OCI-LY1 (cell line): ENCODE measurements at regions not wholly inside any gene's neighbourhood (a gene's known extent, or its start where the extent isn't known, plus 50 kb on each side); places are given as distances from the start of the nearest gene placed in this dataset.

Experiments
- CTCF ChIP-seq: fragments of 200-600 bp; sonication (generic), shearing (Covaris generic); IDR thresholded peaks from 2 replicates; pipeline ENCODE4 v1.5.1; 2017; ENCODE audit warnings: mild to moderate bottlenecking, antibody characterized with exemption, low read length, moderate library complexity, mixed read lengths
- EZH2 ChIP-seq: fragments of 200-600 bp; sonication (generic), shearing (Covaris generic); IDR thresholded peaks from 2 replicates; pipeline ENCODE4 v1.8.0; 2017; ENCODE audit warnings: borderline replicate concordance, mixed run types, mild to moderate bottlenecking, antibody characterized with exemption, low read length, moderate library complexity, mixed read lengths

- TF ChIP-seq EZH2 (no peak), CTCF (no peak)
Measured at GRCh38 chr5:160929906-160930305, 77.9 kb upstream of the ATP10B start.
